ENCODE measurements at regions not wholly inside any gene's neighbourhood (a gene's known extent, or its start where the extent isn't known, plus 50 kb on each side); places are given as distances from the start of the nearest gene placed in this dataset.
A peak's percentile ranks its signal among the peaks of the same experiment; 100 is the strongest.
"Not testable (repeated sequence)": the region's sequence is repeated elsewhere in the genome, so short reads cannot be mapped to it uniquely, and the experiment has no call there.

DNA sequence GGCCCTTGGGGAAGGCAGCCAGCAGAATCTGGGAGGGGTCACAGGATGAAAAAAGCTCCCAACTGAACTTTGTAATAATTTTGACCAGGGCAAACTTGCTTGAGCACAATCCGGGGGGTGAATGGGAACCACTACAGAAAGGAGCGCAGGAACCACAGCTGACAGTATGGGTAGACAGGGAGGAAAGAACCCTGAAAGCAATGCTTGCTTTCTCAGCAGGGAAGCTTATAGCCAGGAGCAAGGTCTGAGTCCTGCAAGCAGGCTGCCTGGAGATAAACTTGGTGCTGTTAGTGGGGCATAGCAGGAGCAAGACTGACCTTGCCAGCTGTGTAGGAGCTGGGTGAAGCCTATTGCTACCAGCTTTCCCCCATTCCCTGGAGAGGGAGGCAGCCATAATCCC lies 195.2 kb downstream of the MTCL1 start:
- no peak for DNase-seq
- no peak overlapping the region for H3K27ac Mint-ChIP-seq
- H3K9me3 Mint-ChIP-seq (ENCODE audit: insufficient read depth): peaks cover 9% of the 10 kb centered on the region
- no peaks in the 10 kb centered on the region for H3K36me3 Mint-ChIP-seq (ENCODE audit: low read depth)
- H3K4me1 Mint-ChIP-seq (ENCODE audit: low read depth): peaks cover 7% of the 10 kb centered on the region
- ATAC-seq: no peak
- peaks cover 19% of the 10 kb centered on the region for H3K27me3 Mint-ChIP-seq (ENCODE audit: low read depth)
- no peak overlapping the region for H3K4me3 Mint-ChIP-seq
- ChIA-PET CTCF (interaction anchor here (1.3 kb wide), 1 partner anchor 83 kb away, joined by 3 read pairs; no protein-coding TSS in a partner anchor), POLR2A (no interaction called here)

DNA sequence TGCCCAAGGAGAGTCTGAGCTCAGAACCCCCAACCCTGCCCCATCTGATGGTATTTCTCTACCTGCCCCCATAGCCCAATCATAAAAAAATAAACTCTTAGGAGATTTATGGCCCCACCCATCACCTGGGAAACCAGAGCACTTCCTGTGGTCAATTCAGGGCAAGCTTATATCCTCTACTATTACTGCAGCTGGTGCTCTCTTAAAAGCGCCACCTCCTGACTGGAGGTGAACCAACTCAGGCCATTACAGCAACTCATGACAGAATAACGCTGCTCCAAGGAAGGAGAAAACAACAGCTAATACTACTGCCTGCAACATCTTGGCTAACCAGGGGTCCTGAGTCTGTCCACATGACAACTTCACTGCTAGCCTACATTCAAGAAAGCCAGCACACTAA lies 195.7 kb downstream of the MTCL1 start:
- ChIA-PET POLR2A (no interaction called here), CTCF (interaction anchor here (1.3 kb wide), 1 partner anchor 82 kb away, joined by 3 read pairs; no protein-coding TSS in a partner anchor)
- peaks cover 7% of the 10 kb centered on the region for H3K9me3 Mint-ChIP-seq (ENCODE audit: insufficient read depth)
- H3K36me3 Mint-ChIP-seq (ENCODE audit: low read depth): no peaks in the 10 kb centered on the region
- H3K27ac Mint-ChIP-seq: no peak overlapping the region
- ATAC-seq (no peak), DNase-seq (no peak)
- no peak overlapping the region for H3K4me3 Mint-ChIP-seq
- H3K27me3 Mint-ChIP-seq (ENCODE audit: low read depth): peaks cover 20% of the 10 kb centered on the region
- peaks cover 7% of the 10 kb centered on the region for H3K4me1 Mint-ChIP-seq (ENCODE audit: low read depth)

DNA sequence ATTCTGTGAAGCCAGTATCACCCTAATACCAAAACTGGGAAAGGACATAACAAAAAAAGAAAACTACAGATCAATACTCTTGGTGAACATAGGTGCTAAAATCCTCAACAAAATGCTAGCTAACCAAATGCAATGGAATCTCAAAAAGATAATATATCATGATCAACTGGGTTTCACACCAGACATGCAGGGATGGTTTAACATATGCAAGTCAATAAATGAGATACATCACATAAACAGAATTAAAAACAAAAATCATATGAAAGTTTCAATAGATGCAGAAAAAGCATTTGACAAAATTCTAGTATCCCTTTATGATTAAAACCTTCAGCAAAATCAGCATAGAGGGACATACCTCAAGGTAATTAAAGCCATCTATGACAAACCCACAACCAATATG lies 198.2 kb upstream of the NDUFV2 start:
- Mint-ChIP-seq H3K27me3 (ENCODE audit: low read depth) (peaks cover 20% of the 10 kb centered on the region), H3K27ac (no peak overlapping the region), H3K4me3 (no peak overlapping the region), H3K36me3 (ENCODE audit: low read depth) (no peaks in the 10 kb centered on the region), H3K9me3 (ENCODE audit: insufficient read depth) (peaks cover 4% of the 10 kb centered on the region), H3K4me1 (ENCODE audit: low read depth) (peaks cover 7% of the 10 kb centered on the region)
- ChIA-PET CTCF (no interaction called here), POLR2A (no interaction called here)
- ATAC-seq: no peak
- DNase-seq: no peak

DNA sequence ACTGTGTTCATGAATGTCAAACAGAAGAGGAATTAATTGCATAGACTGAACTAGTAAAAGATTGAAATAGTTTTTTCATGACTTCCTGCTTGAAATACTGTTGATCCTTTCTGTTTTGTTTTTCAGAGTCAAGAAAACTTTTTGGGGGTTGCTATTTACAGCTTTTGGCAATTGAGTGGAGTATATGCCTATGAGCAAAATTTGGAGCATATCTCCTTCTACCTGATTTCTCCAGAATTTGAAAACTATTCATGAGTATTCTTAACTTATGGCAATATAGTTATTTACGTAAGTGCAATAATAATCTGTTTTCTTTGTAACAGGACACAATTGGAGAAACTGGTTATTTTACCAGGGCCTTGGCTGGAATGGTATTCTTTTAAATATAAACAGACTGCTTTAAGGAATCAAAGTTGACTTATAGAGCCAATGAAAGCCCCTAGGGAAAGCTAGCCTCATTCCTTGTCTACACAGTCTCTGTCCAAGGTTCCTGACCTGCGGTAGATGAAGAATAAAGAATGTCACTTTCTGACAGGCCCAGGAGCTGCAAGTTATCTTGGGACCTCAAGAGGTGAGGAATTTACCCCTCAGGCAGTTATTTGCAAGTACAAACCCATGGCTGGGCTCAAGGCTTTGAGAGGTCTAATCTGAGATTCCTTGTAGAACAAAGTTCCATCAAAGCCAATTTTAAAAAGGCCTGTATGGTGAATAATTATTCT lies 193.5 kb upstream of the NDUFV2 start:
- H3K27ac Mint-ChIP-seq: no peak overlapping the region
- no peak for ATAC-seq
- POLR2A ChIA-PET: no interaction called here
- H3K4me1 Mint-ChIP-seq (ENCODE audit: low read depth): peaks cover 19% of the 10 kb centered on the region
- DNase-seq: no peak
- CTCF ChIA-PET: no interaction called here
- H3K27me3 Mint-ChIP-seq (ENCODE audit: low read depth): peaks cover 6% of the 10 kb centered on the region
- no peaks in the 10 kb centered on the region for H3K36me3 Mint-ChIP-seq (ENCODE audit: low read depth)
- no peak overlapping the region for H3K4me3 Mint-ChIP-seq
- H3K9me3 Mint-ChIP-seq (ENCODE audit: insufficient read depth): peaks cover 4% of the 10 kb centered on the region

DNA sequence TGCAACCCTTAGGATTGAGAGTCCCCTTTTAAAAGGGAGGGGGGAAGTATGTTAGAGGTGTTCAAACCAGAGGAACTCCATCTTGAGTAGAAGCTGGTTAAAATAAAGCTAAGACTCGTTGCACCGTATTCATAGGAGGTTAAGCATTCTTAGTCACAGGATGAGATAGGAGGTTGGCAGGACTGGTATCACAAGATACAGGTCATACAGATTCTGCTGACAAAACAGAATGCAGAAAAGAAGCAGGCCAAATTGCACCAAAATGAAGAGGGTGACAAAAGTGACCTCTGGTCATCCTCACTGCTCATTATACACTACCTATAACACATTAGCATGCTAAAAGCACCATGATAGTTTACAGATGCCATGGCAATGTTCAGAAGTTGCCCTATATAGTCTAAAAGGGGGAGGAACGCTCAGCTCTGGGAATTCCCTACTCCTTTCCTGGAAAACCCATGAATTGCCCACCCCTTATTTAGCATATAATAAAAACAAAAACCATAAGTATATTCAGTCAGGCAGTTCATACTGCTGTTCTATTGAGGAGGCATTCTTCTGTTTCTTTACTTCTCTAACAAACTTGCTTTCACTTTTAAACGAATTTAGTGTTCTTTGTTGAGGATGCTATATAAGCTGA lies 192.2 kb upstream of the NDUFV2 start:
- no peak for DNase-seq
- Mint-ChIP-seq H3K27me3 (ENCODE audit: low read depth) (peaks cover 5% of the 10 kb centered on the region), H3K4me1 (ENCODE audit: low read depth) (peaks cover 19% of the 10 kb centered on the region), H3K27ac (no peak overlapping the region), H3K4me3 (no peak overlapping the region), H3K36me3 (ENCODE audit: low read depth) (no peaks in the 10 kb centered on the region), H3K9me3 (ENCODE audit: insufficient read depth) (no peaks in the 10 kb centered on the region)
- POLR2A ChIA-PET: no interaction called here
- ATAC-seq: no peak
- CTCF ChIA-PET: no interaction called here

DNA sequence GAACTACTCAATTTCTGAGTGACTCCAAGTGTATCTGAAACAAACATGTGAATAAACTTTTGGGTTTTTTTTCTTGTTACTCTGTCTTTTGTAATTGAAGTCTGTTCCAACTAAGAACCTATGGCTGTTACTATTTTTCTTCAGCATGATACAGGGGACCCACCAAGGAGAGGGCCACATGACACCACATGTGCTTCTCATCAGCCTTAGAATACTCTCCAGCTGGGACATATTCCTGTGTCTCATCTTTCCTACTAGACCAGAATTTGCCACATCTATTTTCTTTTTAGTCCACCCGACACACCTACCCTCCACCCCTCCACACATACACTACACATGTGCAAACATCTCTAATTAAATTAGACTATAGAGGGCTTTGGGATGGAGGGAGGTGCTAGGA lies 191.7 kb upstream of the NDUFV2 start:
- no peaks in the 10 kb centered on the region for H3K9me3 Mint-ChIP-seq (ENCODE audit: insufficient read depth)
- peaks cover 4% of the 10 kb centered on the region for H3K36me3 Mint-ChIP-seq (ENCODE audit: low read depth)
- H3K4me1 Mint-ChIP-seq (ENCODE audit: low read depth): peaks cover 19% of the 10 kb centered on the region
- H3K4me3 Mint-ChIP-seq: no peak overlapping the region
- H3K27ac Mint-ChIP-seq: no peak overlapping the region
- CTCF ChIA-PET: no interaction called here
- ATAC-seq: no peak
- no peak for DNase-seq
- POLR2A ChIA-PET: no interaction called here
- H3K27me3 Mint-ChIP-seq (ENCODE audit: low read depth): peaks cover 3% of the 10 kb centered on the region

DNA sequence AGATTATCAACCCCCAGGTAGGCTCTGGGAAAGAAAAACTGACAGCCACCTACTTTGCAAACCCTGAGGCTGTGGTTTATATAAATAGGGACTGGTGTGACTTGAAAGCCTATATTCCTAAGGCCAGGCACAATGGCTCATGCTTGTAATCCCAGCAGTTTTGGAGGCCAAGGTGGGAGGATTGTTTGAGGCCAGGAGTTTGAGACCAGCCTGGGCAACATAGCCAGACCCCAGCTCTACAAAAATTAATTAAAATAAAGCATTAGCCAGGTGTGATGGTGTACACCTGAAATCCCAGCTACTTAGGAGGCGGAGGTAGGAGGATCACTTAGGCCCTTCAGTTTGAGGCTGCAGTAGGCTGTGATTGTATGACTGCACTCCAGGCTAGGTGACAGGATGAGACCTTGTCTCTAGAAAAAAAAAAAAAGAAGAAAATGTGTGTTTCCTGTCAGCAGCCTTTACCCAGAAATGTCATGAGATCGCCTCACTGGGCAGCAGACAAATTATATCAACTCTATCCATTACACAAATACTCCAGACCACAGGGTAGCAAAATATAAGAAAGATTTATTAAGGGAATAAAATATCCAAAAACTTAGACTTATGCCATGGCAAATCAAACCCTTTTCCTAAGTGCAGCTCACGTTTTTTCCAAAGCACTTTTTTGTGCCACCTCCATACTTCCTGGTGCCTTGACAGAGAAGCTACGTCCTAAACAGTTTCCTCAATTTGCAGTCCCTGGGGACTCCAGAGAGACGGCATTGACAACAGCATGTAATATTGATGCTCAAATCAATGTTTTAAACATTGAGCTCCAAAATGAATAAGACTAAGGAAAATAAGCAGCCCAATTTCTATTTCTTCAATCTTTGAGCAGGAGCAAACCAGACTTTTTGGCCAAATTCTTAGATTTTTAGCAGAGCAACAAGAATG lies 190.8 kb upstream of the NDUFV2 start:
- ChIA-PET CTCF (no interaction called here), POLR2A (no interaction called here)
- Mint-ChIP-seq H3K4me3 (no peak overlapping the region), H3K4me1 (ENCODE audit: low read depth) (peaks cover 22% of the 10 kb centered on the region), H3K36me3 (ENCODE audit: low read depth) (peaks cover 4% of the 10 kb centered on the region), H3K27me3 (ENCODE audit: low read depth) (no peaks in the 10 kb centered on the region), H3K9me3 (ENCODE audit: insufficient read depth) (no peaks in the 10 kb centered on the region), H3K27ac (peak overlapping the region; percentile 18)
- ATAC-seq (no peak), DNase-seq (no peak)

DNA sequence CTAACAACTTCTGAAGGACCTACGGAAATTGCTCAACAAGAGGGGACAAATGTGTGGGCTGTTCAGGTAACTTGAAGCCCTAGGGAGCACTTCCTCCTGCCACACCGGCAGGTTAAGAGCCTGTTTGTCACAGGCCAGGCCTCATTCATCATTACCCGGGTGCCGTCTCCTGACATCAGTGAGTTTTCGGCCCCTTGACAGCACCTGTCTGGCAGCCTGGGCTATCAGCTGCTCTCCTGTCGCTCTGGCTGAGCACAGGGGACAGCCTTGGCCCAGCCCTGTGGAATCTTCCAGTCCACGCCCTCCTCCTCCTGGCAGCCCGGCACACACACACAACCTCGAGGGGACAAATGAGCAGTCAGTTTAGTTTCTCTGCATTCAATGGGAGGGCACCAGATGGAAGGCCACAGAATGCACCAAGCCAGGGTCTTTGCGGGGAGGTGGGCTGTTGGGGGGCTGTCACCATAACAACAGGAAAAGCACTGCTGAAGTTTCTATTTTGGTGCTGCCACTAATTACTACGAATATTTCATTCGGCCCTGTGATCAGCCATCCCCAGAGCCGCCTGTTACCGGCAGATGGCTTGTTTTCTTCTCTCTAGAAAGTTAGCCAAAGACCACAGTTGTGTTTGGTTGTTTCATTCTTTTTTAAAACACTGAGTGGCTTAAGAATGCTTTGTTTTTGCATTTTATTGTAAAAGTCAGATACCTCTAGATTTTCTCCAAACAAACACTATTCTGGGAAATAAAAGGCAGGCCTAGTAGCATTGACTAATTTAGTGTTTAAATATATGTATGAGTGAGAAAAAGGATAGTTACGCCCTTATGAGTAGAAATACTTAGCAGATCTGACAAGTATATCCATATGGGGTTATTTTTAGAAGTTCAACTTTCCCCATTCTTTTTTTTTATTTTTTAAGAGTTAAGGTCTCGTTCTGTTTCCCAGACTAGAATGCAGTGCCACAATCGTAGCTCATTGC lies 189.9 kb upstream of the NDUFV2 start:
- H3K9me3 Mint-ChIP-seq (ENCODE audit: insufficient read depth): no peaks in the 10 kb centered on the region
- ChIA-PET CTCF (no interaction called here), POLR2A (no interaction called here)
- H3K27ac Mint-ChIP-seq: no peak overlapping the region
- H3K4me1 Mint-ChIP-seq (ENCODE audit: low read depth): peaks cover 27% of the 10 kb centered on the region
- H3K36me3 Mint-ChIP-seq (ENCODE audit: low read depth): peaks cover 4% of the 10 kb centered on the region
- H3K4me3 Mint-ChIP-seq: no peak overlapping the region
- ATAC-seq: no peak
- DNase-seq: no peak
- H3K27me3 Mint-ChIP-seq (ENCODE audit: low read depth): no peaks in the 10 kb centered on the region

DNA sequence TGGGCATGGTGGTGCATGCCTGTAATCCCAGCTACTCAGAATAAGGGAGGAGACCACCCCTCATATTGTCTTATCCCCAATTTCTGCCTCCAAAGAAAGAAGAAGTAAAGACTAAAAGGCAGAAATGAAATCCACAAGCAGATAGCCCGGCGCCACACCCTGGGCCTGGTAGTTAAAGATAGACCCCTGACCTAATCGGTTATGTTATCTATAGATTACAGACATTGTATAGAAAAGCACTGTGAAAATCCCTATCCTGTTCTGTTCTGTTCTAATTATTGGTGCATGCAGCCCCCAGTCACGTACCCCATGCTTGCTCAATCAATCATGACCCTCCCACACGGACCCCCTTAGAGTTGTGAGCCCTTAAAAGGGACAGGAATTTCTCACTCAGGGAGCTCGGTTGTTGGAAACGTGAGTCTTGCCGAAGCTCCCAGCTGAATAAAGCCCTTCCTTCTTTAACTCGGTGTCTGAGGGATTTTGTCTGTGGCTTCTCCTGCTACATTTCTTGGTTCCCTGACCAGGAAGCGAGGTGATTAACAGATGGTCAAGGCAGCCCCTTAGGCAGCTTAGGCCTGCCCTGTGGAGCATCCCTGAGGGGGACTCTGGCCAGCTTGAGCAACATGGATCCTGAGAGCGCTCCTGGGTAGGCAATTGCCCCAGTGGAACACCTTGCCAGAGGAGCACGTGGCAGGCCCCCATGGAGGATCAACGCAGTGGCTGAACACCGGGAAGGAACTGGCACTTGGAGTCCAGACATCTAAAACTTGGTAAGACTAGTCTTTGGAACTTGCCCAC lies 188.7 kb upstream of the NDUFV2 start:
- POLR2A ChIA-PET; H3K4me3 Mint-ChIP-seq; H3K27me3 Mint-ChIP-seq (ENCODE audit: low read depth); CTCF ChIA-PET; H3K36me3 Mint-ChIP-seq (ENCODE audit: low read depth); ATAC-seq; H3K9me3 Mint-ChIP-seq (ENCODE audit: insufficient read depth); H3K27ac Mint-ChIP-seq; DNase-seq: not testable (repeated sequence)
- H3K4me1 Mint-ChIP-seq (ENCODE audit: low read depth): peaks cover 27% of the 10 kb centered on the region

DNA sequence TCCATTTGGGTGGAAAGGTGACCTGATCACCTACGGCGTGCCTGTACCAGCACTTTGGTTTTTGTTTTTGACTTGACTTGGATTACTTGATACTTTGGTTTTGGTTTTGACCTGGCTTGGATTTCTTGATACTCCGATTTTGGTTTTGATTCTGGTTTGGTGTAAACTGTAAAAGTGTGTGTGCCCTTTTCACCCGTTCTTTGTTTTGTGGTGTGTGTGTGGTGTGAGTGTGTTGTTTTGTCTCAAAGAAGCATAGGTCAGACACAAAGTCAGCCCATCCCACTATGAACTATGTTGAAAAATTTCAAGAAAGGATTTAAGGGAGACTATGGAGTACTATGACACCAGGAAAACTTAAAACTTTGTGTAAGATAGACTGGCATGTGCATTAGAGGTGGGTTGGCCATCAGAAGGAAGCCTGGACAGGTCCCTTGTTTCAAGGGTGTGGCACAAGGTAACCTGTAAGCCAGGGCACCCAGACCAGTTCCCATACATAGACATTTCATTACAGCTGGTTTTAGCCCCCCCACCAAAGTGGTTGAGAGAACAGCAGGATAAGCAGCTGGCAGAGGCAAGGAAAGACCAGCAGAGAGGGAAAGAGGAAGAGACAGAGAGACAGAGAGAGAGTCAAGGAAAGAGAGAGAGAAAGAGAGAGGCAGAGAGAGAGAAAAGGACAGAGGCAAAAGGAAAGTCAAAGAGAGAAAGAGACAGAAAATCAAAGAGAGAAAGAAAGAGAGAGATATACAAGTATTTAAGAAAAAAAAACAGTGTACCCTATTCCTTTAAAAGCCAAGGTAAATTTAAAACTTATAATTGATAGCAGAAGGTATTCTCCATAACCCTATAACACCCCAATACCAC lies 187.9 kb upstream of the NDUFV2 start:
- H3K4me3 Mint-ChIP-seq; H3K27me3 Mint-ChIP-seq (ENCODE audit: low read depth); H3K36me3 Mint-ChIP-seq (ENCODE audit: low read depth); H3K9me3 Mint-ChIP-seq (ENCODE audit: insufficient read depth); POLR2A ChIA-PET; ATAC-seq; DNase-seq; H3K27ac Mint-ChIP-seq; CTCF ChIA-PET: not testable (repeated sequence)
- H3K4me1 Mint-ChIP-seq (ENCODE audit: low read depth): peaks cover 27% of the 10 kb centered on the region
